ENCODE measurements at regions not wholly inside any gene's neighbourhood (a gene's known extent, or its start where the extent isn't known, plus 50 kb on each side); places are given as distances from the start of the nearest gene placed in this dataset.
A peak's percentile ranks its signal among the peaks of the same experiment; 100 is the strongest.

DNA sequence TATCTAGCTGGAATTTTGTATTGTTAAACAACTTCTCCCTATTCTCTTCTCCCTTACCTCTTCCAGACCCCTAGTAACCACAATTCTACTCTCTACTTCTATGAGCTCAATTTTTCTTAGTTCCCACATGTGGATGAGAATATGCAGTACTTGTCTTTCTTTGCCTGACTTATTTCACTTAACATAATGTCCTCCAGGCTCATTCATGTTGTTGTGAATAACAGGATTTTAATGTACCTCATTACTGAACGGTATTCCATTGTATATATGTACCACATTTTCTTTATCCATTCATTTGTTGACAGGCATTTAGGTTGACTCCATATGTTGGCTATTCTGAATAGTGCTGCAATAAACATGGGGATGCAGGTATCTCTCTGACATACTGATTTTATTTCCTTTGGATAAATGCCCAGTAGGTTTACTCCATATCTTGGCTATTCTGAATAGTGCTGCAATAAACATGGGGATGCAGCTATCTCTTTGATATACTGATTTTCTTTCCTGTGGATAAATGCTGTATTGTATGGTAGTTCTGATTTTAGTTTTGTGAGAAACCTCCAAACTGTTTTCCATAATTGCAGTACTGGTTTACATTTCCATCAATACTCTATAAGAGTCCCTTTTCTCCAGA lies 116.0 kb upstream of the INHBA start:
- no peaks in the 10 kb centered on the region for H3K27me3 ChIP-seq (ENCODE audit: control insufficient read depth, insufficient read depth, low read length)
- H3K36me3 ChIP-seq (ENCODE audit: control insufficient read depth, insufficient read depth, low read length): no peaks in the 10 kb centered on the region
- no peak overlapping the region for H3K4me2 ChIP-seq (ENCODE audit: extremely low read depth, insufficient read depth, low read length)
- H3K4me1 ChIP-seq (ENCODE audit: control insufficient read depth, extremely low read depth, insufficient read depth, low read length): peaks cover 6% of the 10 kb centered on the region
- no peak for DNase-seq (ENCODE audit: low read depth in 2 of 2)
- no peaks in the 10 kb centered on the region for H3K9me3 ChIP-seq (ENCODE audit: control insufficient read depth, insufficient read depth, low read depth, low read length)
- H3K9ac ChIP-seq (ENCODE audit: insufficient read depth, low read length): no peak overlapping the region
- H3K4me3 ChIP-seq (replicated peaks in 1 of 4; ENCODE audit: control extremely low read depth in 1 of 4, insufficient read depth in 1 of 4, low read depth in 3 of 4, low read length in 4 of 4): no peak overlapping the region
- H4K20me1 ChIP-seq (ENCODE audit: control insufficient read depth, extremely low read depth, insufficient read depth, low read length): no peaks in the 10 kb centered on the region
- H3K27ac ChIP-seq (ENCODE audit: insufficient read depth, low read length): no peak overlapping the region
- H2AFZ ChIP-seq (ENCODE audit: low read length): no peak overlapping the region
- TF ChIP-seq, protein P1, sequence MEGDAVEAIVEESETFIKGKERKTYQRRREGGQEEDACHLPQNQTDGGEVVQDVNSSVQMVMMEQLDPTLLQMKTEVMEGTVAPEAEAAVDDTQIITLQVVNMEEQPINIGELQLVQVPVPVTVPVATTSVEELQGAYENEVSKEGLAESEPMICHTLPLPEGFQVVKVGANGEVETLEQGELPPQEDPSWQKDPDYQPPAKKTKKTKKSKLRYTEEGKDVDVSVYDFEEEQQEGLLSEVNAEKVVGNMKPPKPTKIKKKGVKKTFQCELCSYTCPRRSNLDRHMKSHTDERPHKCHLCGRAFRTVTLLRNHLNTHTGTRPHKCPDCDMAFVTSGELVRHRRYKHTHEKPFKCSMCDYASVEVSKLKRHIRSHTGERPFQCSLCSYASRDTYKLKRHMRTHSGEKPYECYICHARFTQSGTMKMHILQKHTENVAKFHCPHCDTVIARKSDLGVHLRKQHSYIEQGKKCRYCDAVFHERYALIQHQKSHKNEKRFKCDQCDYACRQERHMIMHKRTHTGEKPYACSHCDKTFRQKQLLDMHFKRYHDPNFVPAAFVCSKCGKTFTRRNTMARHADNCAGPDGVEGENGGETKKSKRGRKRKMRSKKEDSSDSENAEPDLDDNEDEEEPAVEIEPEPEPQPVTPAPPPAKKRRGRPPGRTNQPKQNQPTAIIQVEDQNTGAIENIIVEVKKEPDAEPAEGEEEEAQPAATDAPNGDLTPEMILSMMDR (conservative IDR thresholded peaks at IDR 0.05 in 1 of 2, IDR thresholded peaks at IDR 0.05 in 1 of 2; ENCODE audit: low read depth in 1 of 2, low read length in 2 of 2): no peak
- H3K79me2 ChIP-seq (ENCODE audit: control insufficient read depth, insufficient read depth, low read length): no peaks in the 10 kb centered on the region

DNA sequence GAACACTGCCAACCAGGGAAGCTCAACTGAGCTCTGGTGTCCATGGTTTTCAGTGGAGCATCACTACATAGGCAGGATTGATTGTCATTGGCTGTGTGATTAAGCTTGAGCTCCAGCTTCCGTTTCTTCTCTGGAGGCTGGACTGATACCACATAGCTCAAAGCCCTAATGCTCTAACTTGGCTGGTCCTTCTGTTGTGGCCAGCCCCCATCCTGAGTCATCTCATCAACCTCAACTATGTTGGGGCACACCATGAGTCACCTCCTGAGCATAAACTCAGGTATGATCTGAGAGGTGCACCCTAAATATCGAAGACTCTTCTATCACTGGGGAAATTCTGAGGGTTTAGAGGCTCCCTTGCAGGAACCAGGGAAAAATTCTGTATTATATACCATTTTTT lies 114.5 kb upstream of the INHBA start:
- H3K4me3 ChIP-seq (replicated peaks in 1 of 4; ENCODE audit: control extremely low read depth in 1 of 4, insufficient read depth in 1 of 4, low read depth in 3 of 4, low read length in 4 of 4): no peak overlapping the region

DNA sequence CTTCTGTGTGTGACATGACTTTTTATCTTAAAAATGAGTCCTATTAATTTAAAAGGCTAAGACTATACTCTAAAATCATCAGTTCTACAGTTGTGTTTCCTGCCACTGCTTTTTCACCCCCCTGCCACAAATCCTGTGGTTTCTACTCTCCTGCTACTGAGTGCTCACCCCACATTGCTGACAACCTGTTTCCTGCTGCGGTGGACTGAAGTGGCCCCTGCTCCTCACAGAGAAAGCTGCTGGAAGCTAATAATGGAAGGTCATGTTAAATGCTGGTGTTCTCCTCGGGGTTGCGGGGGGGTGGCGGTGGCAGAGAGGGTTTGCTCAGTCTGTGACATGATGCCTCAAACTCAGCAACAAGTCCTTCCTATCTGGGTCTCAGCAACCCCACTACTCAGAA lies 113.2 kb upstream of the INHBA start:
- Histone ChIP-seq H2AFZ (ENCODE audit: low read length) (no peak overlapping the region), H3K27ac (ENCODE audit: insufficient read depth, low read length) (no peak overlapping the region), H3K27me3 (ENCODE audit: control insufficient read depth, insufficient read depth, low read length) (no peaks in the 10 kb centered on the region), H4K20me1 (ENCODE audit: control insufficient read depth, extremely low read depth, insufficient read depth, low read length) (no peaks in the 10 kb centered on the region), H3K4me1 (ENCODE audit: control insufficient read depth, extremely low read depth, insufficient read depth, low read length) (peaks cover 4% of the 10 kb centered on the region), H3K9me3 (ENCODE audit: control insufficient read depth, insufficient read depth, low read depth, low read length) (no peaks in the 10 kb centered on the region), H3K4me3 (replicated peaks in 1 of 4; ENCODE audit: control extremely low read depth in 1 of 4, insufficient read depth in 1 of 4, low read depth in 3 of 4, low read length in 4 of 4) (no peak overlapping the region), H3K79me2 (ENCODE audit: control insufficient read depth, insufficient read depth, low read length) (no peaks in the 10 kb centered on the region), H3K36me3 (ENCODE audit: control insufficient read depth, insufficient read depth, low read length) (no peaks in the 10 kb centered on the region), H3K4me2 (ENCODE audit: extremely low read depth, insufficient read depth, low read length) (no peak overlapping the region), H3K9ac (ENCODE audit: insufficient read depth, low read length) (no peak overlapping the region)
- DNase-seq (ENCODE audit: low read depth in 2 of 2): peak in 1 of 2 donors; percentile 65
- TF ChIP-seq, protein P1 (conservative IDR thresholded peaks at IDR 0.05 in 1 of 2, IDR thresholded peaks at IDR 0.05 in 1 of 2; ENCODE audit: low read depth in 1 of 2, low read length in 2 of 2): no peak
- TF ChIP-seq EZH2 (IDR thresholded peaks at IDR 0.05; ENCODE audit: low read length, missing control alignments): no peak

More for the DNA sequence above, 114.5 kb upstream of the INHBA start:
- Histone ChIP-seq H3K4me2 (ENCODE audit: extremely low read depth, insufficient read depth, low read length) (no peak overlapping the region), H3K27me3 (ENCODE audit: control insufficient read depth, insufficient read depth, low read length) (no peaks in the 10 kb centered on the region), H4K20me1 (ENCODE audit: control insufficient read depth, extremely low read depth, insufficient read depth, low read length) (no peaks in the 10 kb centered on the region), H3K36me3 (ENCODE audit: control insufficient read depth, insufficient read depth, low read length) (no peaks in the 10 kb centered on the region), H3K9me3 (ENCODE audit: control insufficient read depth, insufficient read depth, low read depth, low read length) (no peaks in the 10 kb centered on the region), H3K9ac (ENCODE audit: insufficient read depth, low read length) (no peak overlapping the region), H3K79me2 (ENCODE audit: control insufficient read depth, insufficient read depth, low read length) (no peaks in the 10 kb centered on the region), H2AFZ (ENCODE audit: low read length) (no peak overlapping the region), H3K27ac (ENCODE audit: insufficient read depth, low read length) (no peak overlapping the region), H3K4me1 (ENCODE audit: control insufficient read depth, extremely low read depth, insufficient read depth, low read length) (peaks cover 4% of the 10 kb centered on the region)
- TF ChIP-seq, protein P1 (conservative IDR thresholded peaks at IDR 0.05 in 1 of 2, IDR thresholded peaks at IDR 0.05 in 1 of 2; ENCODE audit: low read depth in 1 of 2, low read length in 2 of 2): no peak
- TF ChIP-seq EZH2 (IDR thresholded peaks at IDR 0.05; ENCODE audit: low read length, missing control alignments): no peak
- peak in 1 of 2 donors; percentile 89 for DNase-seq (ENCODE audit: low read depth in 2 of 2)

Data from fibroblast of lung (primary cell).